Gastroesophageal sphincter (tissue), 4 donors: ENCODE measurements at regions not wholly inside any gene's neighbourhood (a gene's known extent, or its start where the extent isn't known, plus 50 kb on each side); places are given as distances from the start of the nearest gene placed in this dataset.

Source experiments
- ATAC-seq: fragments of 150-250 bp; one replicate; pipeline ENCODE4 v1.9.1; 2016; ENCODE audit warnings: mild to moderate bottlenecking, moderate library complexity
- H3K27ac ChIP-seq, 4 donors: fragments of 200-600 bp; sonication (generic) in 3 of 4; 1 replicate in 3 of 4; 2 replicates in 1 of 4; pipeline ENCODE4 v1.5.1; 2016 to 2019
- H3K27me3 ChIP-seq: fragments of 200-600 bp; sonication (generic); one replicate; pipeline ENCODE4 v1.5.1; 2019
- H3K36me3 ChIP-seq, 2 donors: fragments of 200-600 bp; sonication (generic); one replicate each; pipeline ENCODE4 v1.5.1; 2019; ENCODE audit warnings: control low read depth in 1 of 2
- H3K4me1 ChIP-seq, 3 donors: fragments of 200-600 bp; sonication (generic); 1 replicate in 2 of 3; 2 replicates in 1 of 3; pipeline ENCODE4 v1.5.1; 2016 to 2019; ENCODE audit warnings: control low read depth in 2 of 3
- H3K4me3 ChIP-seq, 2 donors: fragments of 200-600 bp; sonication (generic); one replicate each; pipeline ENCODE4 v1.5.1; 2019; ENCODE audit warnings: mild to moderate bottlenecking in 1 of 2, moderate library complexity in 1 of 2
- H3K9me3 ChIP-seq, 3 donors: fragments of 200-600 bp; sonication (generic); one replicate each; pipeline ENCODE4 v1.5.1; 2017 to 2019; ENCODE audit warnings: control low read depth in 2 of 3
- EP300 ChIP-seq: sonication (generic); formaldehyde crosslinking; IDR thresholded peaks from one replicate; pipeline ENCODE4 v1.6.1; 2017; ENCODE audit warnings: antibody characterized with exemption, mild to moderate bottlenecking
- POLR2A ChIP-seq, 2 donors: fragments of 450-650 bp; IDR thresholded peaks; one replicate each; pipeline ENCODE4 v1.6.1; 2017; ENCODE audit warnings: antibody characterized with exemption in 2 of 2, mild to moderate bottlenecking in 2 of 2, moderate library complexity in 1 of 2
- POLR2AphosphoS5 ChIP-seq: sonication (generic); formaldehyde crosslinking; IDR thresholded peaks from one replicate; pipeline ENCODE4 v1.6.1; 2017; ENCODE audit warnings: antibody characterized with exemption
- WGBS, 2 donors: methylation state at CpG; one replicate each; pipeline ENCODE4 v1.1.5; 2018; ENCODE audit warnings: low coverage in 1 of 2; 5-methylcytosine and 5-hydroxymethylcytosine counted together
- TF ChIP-seq, protein P1 (sequence below), 4 experiments: fragments of 200-600 bp in 2 of 4; fragments of 450-650 bp in 2 of 4; sonication (generic) in 1 of 4; IDR thresholded peaks; one replicate each; pipeline ENCODE4 v1.5.1; 2017 to 2019; ENCODE audit warnings: antibody characterized with exemption in 4 of 4, mild to moderate bottlenecking in 2 of 4, moderate library complexity in 2 of 4

DNA sequence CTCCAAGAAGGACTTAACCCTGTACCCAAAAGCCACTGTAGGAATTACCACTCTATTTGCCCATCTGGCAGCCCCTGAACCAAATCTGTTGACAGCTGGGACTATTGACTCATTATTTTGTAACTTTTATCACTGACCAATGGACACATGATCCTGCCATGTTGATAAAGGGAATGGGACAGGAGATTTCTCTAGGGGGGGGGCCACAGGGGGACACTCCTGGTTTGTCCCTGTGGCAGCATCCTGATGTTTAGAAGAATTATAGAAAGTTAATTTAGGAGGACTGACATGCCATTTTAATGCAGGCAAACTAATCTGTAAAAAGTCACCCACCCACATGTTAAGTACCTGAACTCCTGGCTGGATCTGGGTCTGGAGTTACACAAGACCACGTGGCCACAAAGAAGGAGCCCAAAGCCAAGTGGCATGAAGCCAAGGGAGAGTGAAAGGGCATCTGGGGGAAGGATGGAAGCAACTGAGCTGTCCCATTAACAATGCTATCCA lies 558.1 kb downstream of the ETS1 start:
- TF ChIP-seq EP300 (no peak), POLR2A (IDR thresholded peaks at IDR 0.05) (no peak), POLR2AphosphoS5 (no peak)
- TF ChIP-seq, protein P1, sequence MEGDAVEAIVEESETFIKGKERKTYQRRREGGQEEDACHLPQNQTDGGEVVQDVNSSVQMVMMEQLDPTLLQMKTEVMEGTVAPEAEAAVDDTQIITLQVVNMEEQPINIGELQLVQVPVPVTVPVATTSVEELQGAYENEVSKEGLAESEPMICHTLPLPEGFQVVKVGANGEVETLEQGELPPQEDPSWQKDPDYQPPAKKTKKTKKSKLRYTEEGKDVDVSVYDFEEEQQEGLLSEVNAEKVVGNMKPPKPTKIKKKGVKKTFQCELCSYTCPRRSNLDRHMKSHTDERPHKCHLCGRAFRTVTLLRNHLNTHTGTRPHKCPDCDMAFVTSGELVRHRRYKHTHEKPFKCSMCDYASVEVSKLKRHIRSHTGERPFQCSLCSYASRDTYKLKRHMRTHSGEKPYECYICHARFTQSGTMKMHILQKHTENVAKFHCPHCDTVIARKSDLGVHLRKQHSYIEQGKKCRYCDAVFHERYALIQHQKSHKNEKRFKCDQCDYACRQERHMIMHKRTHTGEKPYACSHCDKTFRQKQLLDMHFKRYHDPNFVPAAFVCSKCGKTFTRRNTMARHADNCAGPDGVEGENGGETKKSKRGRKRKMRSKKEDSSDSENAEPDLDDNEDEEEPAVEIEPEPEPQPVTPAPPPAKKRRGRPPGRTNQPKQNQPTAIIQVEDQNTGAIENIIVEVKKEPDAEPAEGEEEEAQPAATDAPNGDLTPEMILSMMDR (IDR thresholded peaks at IDR 0.05): no peak
- no peak overlapping the region for H3K27ac ChIP-seq
- no peak overlapping the region for H3K4me3 ChIP-seq
- H3K9me3 ChIP-seq: no peaks in the 10 kb centered on the region
- 0% methylated on average over 1 of the region's 1 CpG for WGBS, 2 donors
- H3K4me1 ChIP-seq: no peaks in the 10 kb centered on the region
- no peak for ATAC-seq
- H3K36me3 ChIP-seq: no peaks in the 10 kb centered on the region
- H3K27me3 ChIP-seq: peaks cover 35% of the 10 kb centered on the region

DNA sequence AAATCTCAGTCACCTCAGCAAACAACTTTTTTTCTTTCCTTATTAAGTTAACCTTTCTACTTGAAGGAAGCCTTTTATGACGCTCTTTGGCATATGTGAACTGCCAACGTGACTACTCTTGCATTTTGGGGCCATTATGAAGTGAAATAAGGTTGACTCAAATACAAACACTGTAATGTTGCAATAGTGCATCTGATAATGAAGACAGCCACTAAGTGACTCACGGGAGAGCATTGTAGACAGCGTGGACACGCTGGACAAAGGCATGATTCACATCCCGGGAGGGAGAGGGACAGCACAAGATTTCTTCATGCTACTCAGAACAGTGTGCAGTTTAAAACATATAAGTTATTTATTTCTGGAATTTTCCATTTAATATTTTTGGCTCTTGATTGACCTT lies 560.8 kb downstream of the ETS1 start:
- 29 to 41% methylated on average over 3 to 6 of the region's 6 CpGs for WGBS, 2 donors
- ATAC-seq: no peak

DNA sequence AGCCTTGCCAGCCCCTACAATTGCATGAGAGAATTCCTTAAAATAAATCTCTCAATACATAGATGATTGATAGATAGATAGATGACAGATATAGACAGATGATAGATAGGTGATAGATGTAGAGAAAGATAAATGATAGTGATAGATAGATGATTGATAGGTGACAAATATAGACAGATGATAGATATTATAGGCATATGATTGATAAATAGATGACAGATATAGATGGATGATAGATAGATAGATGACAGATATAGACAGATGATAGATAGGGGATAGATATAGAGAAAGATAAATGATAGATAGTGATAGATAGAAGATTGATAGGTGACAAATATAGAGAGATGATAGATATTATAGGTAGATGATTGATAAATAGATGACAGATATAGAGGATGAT lies 564.6 kb downstream of the ETS1 start:
- H3K27ac ChIP-seq: no peak overlapping the region
- H3K9me3 ChIP-seq: no peaks in the 10 kb centered on the region
- no peaks in the 10 kb centered on the region for H3K36me3 ChIP-seq
- H3K27me3 ChIP-seq: peaks cover 8% of the 10 kb centered on the region
- H3K4me1 ChIP-seq: no peaks in the 10 kb centered on the region
- H3K4me3 ChIP-seq: no peak overlapping the region
- no peak for ATAC-seq
- TF ChIP-seq POLR2AphosphoS5: no peak
- no peak for TF ChIP-seq EP300
- no peak for TF ChIP-seq POLR2A (IDR thresholded peaks at IDR 0.05)
- TF ChIP-seq, protein P1 (IDR thresholded peaks at IDR 0.05): no peak

More for the DNA sequence above, 560.8 kb downstream of the ETS1 start:
- Histone ChIP-seq H3K27ac (no peak overlapping the region), H3K4me1 (no peaks in the 10 kb centered on the region), H3K4me3 (no peak overlapping the region), H3K9me3 (no peaks in the 10 kb centered on the region), H3K27me3 (peaks cover 31% of the 10 kb centered on the region), H3K36me3 (no peaks in the 10 kb centered on the region)
- TF ChIP-seq POLR2AphosphoS5: no peak
- TF ChIP-seq, protein P1 (IDR thresholded peaks at IDR 0.05): no peak
- TF ChIP-seq POLR2A (IDR thresholded peaks at IDR 0.05): no peak
- TF ChIP-seq EP300: no peak

DNA sequence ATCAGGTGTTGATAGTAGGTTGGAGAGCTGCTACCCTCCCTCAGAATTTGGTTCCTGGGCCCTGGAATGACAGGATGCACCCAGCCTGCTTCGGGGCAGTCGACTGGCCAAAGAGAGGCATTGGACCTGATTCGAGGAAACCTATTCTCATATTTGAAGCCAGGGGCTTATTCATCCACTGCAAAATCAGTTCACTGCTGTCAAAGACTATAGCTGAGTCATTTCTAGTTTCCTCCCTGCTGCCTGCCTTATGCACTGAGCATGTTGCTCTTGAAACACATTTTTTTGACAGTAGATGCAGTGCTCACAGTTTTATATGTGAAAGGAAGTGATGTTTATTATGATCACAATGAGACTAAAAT lies 565.4 kb downstream of the ETS1 start:
- Histone ChIP-seq H3K4me1 (no peaks in the 10 kb centered on the region), H3K36me3 (no peaks in the 10 kb centered on the region), H3K27me3 (peaks cover 8% of the 10 kb centered on the region), H3K27ac (no peak overlapping the region), H3K4me3 (no peak overlapping the region), H3K9me3 (no peaks in the 10 kb centered on the region)
- no peak for ATAC-seq
- TF ChIP-seq POLR2A (IDR thresholded peaks at IDR 0.05): no peak
- no peak for TF ChIP-seq EP300
- TF ChIP-seq, protein P1 (IDR thresholded peaks at IDR 0.05): no peak
- TF ChIP-seq POLR2AphosphoS5: no peak
- WGBS, 2 donors: 50 to 68% methylated on average over 1 to 3 of the region's 3 CpGs

DNA sequence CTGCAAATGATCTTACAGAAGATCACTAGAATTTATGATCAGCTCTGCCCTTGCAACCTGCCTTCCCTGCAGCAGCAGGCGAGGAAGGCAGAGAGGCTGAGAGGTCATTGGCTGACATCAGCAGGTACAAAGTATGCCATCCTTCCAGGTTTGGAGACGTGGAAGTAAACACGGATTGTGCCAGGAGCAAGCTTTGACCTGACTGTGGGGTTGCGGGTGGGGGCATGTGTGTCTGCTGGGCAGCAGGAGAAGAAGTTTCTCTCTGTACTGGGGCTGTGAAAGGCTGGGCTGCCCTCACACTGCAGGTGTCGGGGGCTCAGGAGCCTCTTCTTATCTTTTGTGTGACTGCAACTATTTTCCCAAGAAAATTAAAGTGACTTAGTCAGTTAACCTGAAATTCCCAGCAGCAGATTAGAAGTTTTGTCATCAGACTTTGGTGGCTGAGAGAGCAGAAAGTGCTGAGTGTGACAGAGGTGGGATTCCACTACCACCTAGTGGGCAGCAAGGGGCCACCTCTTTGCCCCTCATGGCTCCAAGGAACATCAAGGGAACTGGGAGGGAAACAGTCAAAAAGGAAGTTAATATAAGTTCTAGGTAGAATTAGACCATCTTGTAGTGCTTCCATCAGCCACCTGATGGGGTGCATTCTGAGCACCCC lies 565.9 kb downstream of the ETS1 start:
- peaks cover 8% of the 10 kb centered on the region for H3K27me3 ChIP-seq
- ATAC-seq: no peak

More for the DNA sequence above, 565.9 kb downstream of the ETS1 start:
- 65 to 75% methylated on average over 1 to 2 of the region's 5 CpGs for WGBS, 2 donors
- no peaks in the 10 kb centered on the region for H3K4me1 ChIP-seq
- no peak overlapping the region for H3K4me3 ChIP-seq
- no peaks in the 10 kb centered on the region for H3K9me3 ChIP-seq
- no peak for TF ChIP-seq EP300
- TF ChIP-seq, protein P1 (IDR thresholded peaks at IDR 0.05): peak in 1 of 4 experiments; percentile 16
- no peak for TF ChIP-seq POLR2AphosphoS5
- TF ChIP-seq POLR2A (IDR thresholded peaks at IDR 0.05): no peak
- H3K27ac ChIP-seq: no peak overlapping the region
- no peaks in the 10 kb centered on the region for H3K36me3 ChIP-seq
